Tibial nerve (tissue), 3 donors: ENCODE measurements at regions not wholly inside any gene's neighbourhood (a gene's known extent, or its start where the extent isn't known, plus 50 kb on each side); places are given as distances from the start of the nearest gene placed in this dataset.

ENCODE experiments used
- POLR2A ChIP-seq, 2 donors: fragments of 450-650 bp; IDR thresholded peaks; one replicate each; pipeline ENCODE4 v1.6.1; 2017; ENCODE audit warnings: antibody characterized with exemption in 2 of 2, mild to moderate bottlenecking in 2 of 2, moderate library complexity in 2 of 2
- TF ChIP-seq, protein P1 (sequence below), 5 experiments: fragments of 200-600 bp in 3 of 5; fragments of 450-650 bp in 2 of 5; sonication (generic) in 3 of 5; IDR thresholded peaks; one replicate each; pipeline ENCODE4 v1.5.1; 2016 to 2019; ENCODE audit warnings: antibody characterized with exemption in 5 of 5, mild to moderate bottlenecking in 3 of 5, moderate library complexity in 2 of 5

DNA sequence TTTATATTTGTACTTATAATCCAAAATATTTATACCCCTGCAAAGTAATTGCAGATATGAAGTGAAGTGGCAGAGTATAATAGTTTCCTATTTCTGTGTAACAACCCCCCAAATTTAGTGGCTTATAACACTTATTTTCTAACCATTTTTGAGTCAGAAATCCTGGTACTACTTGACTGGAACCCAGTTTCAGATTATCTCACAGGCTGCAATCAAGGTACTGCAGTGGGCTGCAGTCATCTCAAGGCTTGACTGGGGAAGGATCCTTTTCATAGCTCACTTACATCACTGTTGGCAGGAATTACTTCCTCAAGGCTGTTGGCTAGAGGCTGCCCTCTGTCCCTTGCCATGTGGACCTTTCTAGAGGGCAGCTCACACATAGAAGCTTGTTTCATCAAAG lies 558.2 kb upstream of the PKDCC start:
- TF ChIP-seq POLR2A (IDR thresholded peaks at IDR 0.05) = no peak
- TF ChIP-seq, protein P1, sequence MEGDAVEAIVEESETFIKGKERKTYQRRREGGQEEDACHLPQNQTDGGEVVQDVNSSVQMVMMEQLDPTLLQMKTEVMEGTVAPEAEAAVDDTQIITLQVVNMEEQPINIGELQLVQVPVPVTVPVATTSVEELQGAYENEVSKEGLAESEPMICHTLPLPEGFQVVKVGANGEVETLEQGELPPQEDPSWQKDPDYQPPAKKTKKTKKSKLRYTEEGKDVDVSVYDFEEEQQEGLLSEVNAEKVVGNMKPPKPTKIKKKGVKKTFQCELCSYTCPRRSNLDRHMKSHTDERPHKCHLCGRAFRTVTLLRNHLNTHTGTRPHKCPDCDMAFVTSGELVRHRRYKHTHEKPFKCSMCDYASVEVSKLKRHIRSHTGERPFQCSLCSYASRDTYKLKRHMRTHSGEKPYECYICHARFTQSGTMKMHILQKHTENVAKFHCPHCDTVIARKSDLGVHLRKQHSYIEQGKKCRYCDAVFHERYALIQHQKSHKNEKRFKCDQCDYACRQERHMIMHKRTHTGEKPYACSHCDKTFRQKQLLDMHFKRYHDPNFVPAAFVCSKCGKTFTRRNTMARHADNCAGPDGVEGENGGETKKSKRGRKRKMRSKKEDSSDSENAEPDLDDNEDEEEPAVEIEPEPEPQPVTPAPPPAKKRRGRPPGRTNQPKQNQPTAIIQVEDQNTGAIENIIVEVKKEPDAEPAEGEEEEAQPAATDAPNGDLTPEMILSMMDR (IDR thresholded peaks at IDR 0.05) = no peak
